Progenitor cell of endocrine pancreas (in vitro differentiated cells): ENCODE measurements at regions not wholly inside any gene's neighbourhood (a gene's known extent, or its start where the extent isn't known, plus 50 kb on each side); places are given as distances from the start of the nearest gene placed in this dataset.

ENCODE experiments used
- DNase-seq: peaks from one replicate; pipeline ENCODE4 v3.0.0; 2021; ENCODE audit warnings: low spot score; ENCODE audit not compliant: unreplicated experiment
- H3K27ac Mint-ChIP-seq: 2 replicates; pipeline ENCODE4 v1.8.0; 2021; ENCODE audit warnings: mild to moderate bottlenecking, moderate library complexity, mixed read lengths
- H3K27me3 Mint-ChIP-seq: 2 replicates; pipeline ENCODE4 v1.8.0; 2021; ENCODE audit warnings: mixed read lengths
- H3K36me3 Mint-ChIP-seq: 2 replicates; pipeline ENCODE4 v1.8.0; 2022; ENCODE audit warnings: mixed read lengths; ENCODE audit not compliant: insufficient read depth
- H3K4me1 Mint-ChIP-seq: 2 replicates; pipeline ENCODE4 v1.8.0; 2021; ENCODE audit warnings: low read depth, mixed read lengths
- H3K4me3 Mint-ChIP-seq: 2 replicates; pipeline ENCODE4 v1.8.0; 2021; ENCODE audit warnings: low read depth, mild to moderate bottlenecking, moderate library complexity, mixed read lengths
- H3K9me3 Mint-ChIP-seq: 2 replicates; pipeline ENCODE4 v1.8.0; 2021; ENCODE audit warnings: low read depth, mixed read lengths
- CTCF ChIP-seq: fragments of 200-600 bp; sonication (generic); IDR thresholded peaks from one replicate; pipeline ENCODE4 v1.5.0; 2021; ENCODE audit warnings: antibody characterized with exemption, mild to moderate bottlenecking; ENCODE audit not compliant: unreplicated experiment

- no peak overlapping the region for H3K4me3 Mint-ChIP-seq
Measured at GRCh38 chr13:104416973-104417372, 1350.8 kb upstream of the SLC10A2 start.

GRCh38 chr13:104414771-104415170 is 1348.6 kb upstream of the SLC10A2 start:
- H3K27ac Mint-ChIP-seq = no peak overlapping the region

More at GRCh38 chr13:104416973-104417372, 1350.8 kb upstream of the SLC10A2 start:
- H3K27ac Mint-ChIP-seq = no peak overlapping the region
- no peaks in the 10 kb centered on the region for H3K27me3 Mint-ChIP-seq
- no peaks in the 10 kb centered on the region for H3K9me3 Mint-ChIP-seq
- TF ChIP-seq CTCF = no peak
- DNase-seq = no peak
- no peaks in the 10 kb centered on the region for H3K36me3 Mint-ChIP-seq
- H3K4me1 Mint-ChIP-seq = no peaks in the 10 kb centered on the region

GRCh38 chr13:104414181-104414580 is 1348.0 kb upstream of the SLC10A2 start:
- H3K36me3 Mint-ChIP-seq = no peaks in the 10 kb centered on the region
- H3K27me3 Mint-ChIP-seq = no peaks in the 10 kb centered on the region
- no peak for TF ChIP-seq CTCF
- H3K4me1 Mint-ChIP-seq = no peaks in the 10 kb centered on the region
- no peak overlapping the region for H3K4me3 Mint-ChIP-seq
- no peak for DNase-seq
- H3K9me3 Mint-ChIP-seq = no peaks in the 10 kb centered on the region
- H3K27ac Mint-ChIP-seq = no peak overlapping the region

More at GRCh38 chr13:104414771-104415170, 1348.6 kb upstream of the SLC10A2 start:
- no peak for TF ChIP-seq CTCF
- DNase-seq = no peak
- Mint-ChIP-seq H3K9me3 (no peaks in the 10 kb centered on the region), H3K4me1 (no peaks in the 10 kb centered on the region), H3K36me3 (no peaks in the 10 kb centered on the region), H3K27me3 (no peaks in the 10 kb centered on the region), H3K4me3 (no peak overlapping the region)

- Mint-ChIP-seq H3K27me3 (no peaks in the 10 kb centered on the region), H3K4me1 (peaks cover 4% of the 10 kb centered on the region), H3K27ac (no peak overlapping the region), H3K4me3 (no peak overlapping the region), H3K9me3 (no peaks in the 10 kb centered on the region), H3K36me3 (no peaks in the 10 kb centered on the region)
- no peak for DNase-seq
- no peak for TF ChIP-seq CTCF
Measured at GRCh38 chr13:104411141-104411765, 1345.0 kb upstream of the SLC10A2 start.

GRCh38 chr13:104408733-104409132 is 1342.5 kb upstream of the SLC10A2 start:
- DNase-seq = no peak
- Mint-ChIP-seq H3K4me1 (peaks cover 4% of the 10 kb centered on the region), H3K27me3 (no peaks in the 10 kb centered on the region), H3K9me3 (no peaks in the 10 kb centered on the region), H3K36me3 (no peaks in the 10 kb centered on the region), H3K27ac (no peak overlapping the region), H3K4me3 (no peak overlapping the region)
- TF ChIP-seq CTCF = no peak
